T-helper 22 cell (primary cell): ENCODE measurements at regions not wholly inside any gene's neighbourhood (a gene's known extent, or its start where the extent isn't known, plus 50 kb on each side); places are given as distances from the start of the nearest gene placed in this dataset.

Source experiments
- DNase-seq: peaks from one replicate; pipeline ENCODE4 v3.0.0-alpha.2; 2020; ENCODE audit warnings: low read depth

DNA sequence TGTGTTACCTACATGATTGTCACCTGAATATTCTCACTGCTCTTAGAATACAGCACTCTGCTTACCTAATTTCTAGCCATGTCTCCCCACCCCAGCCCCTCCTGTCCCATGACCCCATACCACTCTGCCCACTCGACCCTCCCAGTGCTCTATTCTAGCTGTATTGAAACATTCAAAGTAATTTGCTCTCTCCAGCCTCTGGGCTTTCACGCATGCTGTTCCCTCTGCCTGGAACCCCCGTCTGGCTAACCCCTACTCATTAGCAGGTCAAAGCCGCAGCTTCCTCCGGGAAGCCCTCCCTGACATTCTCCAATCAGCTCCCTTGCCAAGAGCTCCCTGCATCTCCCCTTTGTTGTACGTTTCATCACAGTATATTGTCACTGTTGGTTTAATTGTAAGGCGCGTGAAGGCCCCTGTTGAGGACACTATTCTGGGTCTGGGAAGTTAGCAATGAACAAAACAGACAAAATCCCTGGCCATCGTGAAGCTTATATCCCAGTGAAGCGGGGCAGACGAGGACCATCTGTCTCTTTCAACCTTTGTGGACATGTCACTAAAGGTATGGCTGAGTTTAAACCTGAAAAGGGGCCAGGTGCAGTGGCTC is 72.3 kb upstream of the LHX1 start:
- DNase-seq, result no peak

GRCh38 chr17:36867716-36868341 is 69.4 kb upstream of the LHX1 start:
- no peak for DNase-seq

- DNase-seq, result no peak
Measured at GRCh38 chr17:36868777-36869176, 68.5 kb upstream of the LHX1 start.

DNA sequence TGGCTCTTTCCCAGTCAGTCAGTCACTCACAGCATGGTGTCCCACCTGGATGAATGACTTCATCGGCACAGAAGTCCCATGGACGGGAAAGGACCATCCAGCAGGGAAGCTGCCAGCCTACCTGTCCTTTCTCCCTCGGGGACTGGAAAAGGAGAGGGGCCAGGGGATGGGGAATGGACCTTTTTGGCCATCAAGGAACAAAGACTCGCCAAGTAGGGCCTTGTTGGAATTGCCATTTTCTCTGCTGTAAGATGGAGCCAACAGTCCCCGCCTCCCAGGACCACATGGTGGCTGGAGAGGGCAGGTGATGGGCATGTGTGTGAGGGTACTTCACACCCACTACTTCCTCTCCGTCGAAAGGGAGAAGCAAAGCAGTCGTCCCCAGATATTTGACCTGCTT is 67.8 kb upstream of the LHX1 start:
- DNase-seq, result no peak

DNA sequence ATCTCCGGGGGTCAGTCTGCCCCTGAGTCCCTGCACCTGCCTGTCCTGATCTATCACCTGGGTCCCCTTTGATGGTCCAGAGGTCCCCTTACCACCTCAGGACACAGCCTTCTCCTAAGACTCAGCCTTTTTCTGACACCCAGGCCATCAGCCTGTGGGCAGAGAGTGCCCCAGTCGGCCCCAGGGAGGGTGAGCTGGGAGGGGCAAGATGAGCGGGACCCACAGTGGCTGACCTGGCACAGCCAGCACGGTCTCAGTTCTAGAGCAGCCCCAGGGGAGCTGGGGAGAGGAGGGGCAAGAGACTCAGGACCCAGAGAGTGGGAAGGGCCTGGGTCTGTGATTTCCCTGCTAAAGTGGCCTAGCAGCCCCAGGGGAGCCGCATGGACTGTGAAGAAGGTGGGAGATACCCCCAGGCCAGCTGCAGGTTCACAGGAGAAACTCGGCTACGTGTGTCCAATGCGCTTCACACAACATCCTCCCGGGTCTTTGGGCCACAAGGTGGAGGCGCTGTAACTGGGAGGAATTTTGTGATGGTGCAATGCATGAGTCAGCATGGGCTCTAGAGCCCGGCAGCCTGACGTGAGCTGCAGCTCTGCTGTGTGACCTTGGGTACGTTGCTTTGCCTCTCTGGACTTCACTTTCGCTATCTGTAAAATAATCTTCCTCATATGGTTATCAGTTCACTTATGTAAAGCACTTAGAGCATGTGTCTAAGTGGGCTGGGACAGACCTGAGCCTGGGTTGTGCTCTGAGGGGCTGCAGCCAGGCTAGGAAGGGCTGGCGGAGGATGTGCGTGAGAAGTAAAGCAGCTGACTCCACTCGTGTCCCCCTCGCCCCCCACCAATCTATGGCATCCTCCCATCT is 67.2 kb upstream of the LHX1 start:
- DNase-seq, result no peak

DNA sequence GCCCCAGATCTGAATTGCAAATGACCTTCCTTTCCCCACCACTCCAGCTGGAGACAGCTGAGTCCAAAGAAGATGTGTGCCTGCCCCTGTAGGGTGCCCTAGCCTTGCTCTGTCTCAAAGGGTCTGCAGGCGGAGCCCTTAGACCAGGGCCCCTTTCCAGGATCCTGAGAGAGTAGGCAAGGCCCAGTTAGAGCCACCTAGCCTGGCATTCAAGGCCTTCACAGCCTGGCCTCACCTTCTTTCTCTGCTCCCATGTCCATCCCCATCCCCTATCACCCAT is 66.6 kb upstream of the LHX1 start:
- no peak for DNase-seq

GRCh38 chr17:36875698-36876293 is 61.5 kb upstream of the LHX1 start:
- DNase-seq, result no peak

GRCh38 chr17:36876966-36877365 is 60.3 kb upstream of the LHX1 start:
- no peak for DNase-seq

DNA sequence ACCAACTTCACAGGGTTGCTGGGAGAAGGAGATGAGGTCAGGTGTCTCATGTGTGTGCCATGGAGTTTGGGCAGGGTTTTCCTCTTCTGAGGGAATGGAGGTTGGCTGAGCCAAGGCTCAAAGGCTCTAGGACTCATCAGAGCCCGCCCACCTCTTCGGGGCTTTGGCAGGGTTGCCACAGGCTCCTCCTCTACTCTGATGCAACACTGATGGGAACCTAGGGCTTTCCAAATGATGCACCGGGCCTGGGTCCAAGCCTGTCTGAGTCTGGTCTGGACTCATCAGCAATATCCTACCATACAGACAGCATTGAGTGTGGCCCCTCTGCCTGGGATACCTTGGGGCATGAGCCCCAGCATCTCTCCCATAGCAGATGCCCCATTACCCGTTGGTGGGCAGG is 59.5 kb upstream of the LHX1 start:
- no peak for DNase-seq

DNA sequence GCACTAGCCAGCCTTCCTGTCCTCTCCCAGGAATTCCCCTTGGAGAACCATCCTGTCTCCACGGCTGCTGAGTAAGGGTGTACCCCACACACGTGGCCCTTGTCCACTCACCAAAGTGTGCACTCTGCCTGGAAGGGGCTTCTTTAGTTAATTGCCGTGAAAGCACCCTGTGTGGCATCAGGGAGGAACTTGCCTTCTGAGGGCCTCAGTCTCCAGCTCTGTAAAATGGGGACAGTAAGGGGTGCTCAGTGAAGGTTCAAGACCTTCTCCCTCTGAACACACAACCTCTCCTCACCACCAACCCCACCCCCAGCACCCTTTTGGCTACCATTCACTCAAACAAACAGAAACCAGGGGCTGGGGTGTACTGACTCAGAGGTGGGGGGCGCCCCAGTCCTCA is 59.1 kb upstream of the LHX1 start:
- DNase-seq, result no peak

GRCh38 chr17:36879027-36879426 is 58.2 kb upstream of the LHX1 start:
- DNase-seq, result no peak

- no peak for DNase-seq
Measured at GRCh38 chr17:36879624-36880131, 57.6 kb upstream of the LHX1 start.

GRCh38 chr17:36880268-36880905 is 56.9 kb upstream of the LHX1 start:
- DNase-seq, result no peak

- no peak for DNase-seq
Measured at GRCh38 chr17:36881323-36881722, 56.0 kb upstream of the LHX1 start.

DNA sequence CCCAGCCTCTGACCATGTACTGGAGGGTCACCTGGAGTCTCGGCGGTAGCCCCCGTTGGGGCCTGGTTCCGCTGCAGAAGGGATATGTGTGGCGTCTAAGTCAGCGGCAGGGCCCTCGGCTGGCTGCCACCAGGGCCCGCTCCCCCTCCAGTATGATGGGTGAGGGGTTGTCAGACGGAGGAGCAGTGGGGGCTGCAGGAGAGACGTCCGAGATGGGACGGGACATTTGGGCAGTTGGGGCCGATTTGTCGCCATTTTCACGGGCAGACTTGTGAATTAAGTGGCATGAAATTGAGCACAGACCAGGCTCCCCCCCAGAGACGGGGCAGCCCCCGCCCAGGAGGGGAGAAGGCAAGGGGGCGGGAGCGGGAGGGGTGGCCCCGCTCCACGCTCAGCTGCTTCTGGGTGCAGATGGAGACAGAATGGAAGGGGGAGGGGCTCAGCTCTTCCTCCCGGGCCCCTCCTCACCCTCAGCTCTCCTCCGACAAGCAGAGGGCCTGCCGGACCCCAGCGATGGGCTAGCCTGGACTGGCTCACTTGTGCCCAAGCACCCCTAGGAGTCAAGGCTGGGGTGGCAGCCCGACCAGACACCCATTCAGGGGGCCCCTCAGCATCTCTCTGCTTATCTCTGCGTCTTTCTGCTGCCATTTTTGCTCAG is 52.7 kb upstream of the LHX1 start:
- no peak for DNase-seq

DNA sequence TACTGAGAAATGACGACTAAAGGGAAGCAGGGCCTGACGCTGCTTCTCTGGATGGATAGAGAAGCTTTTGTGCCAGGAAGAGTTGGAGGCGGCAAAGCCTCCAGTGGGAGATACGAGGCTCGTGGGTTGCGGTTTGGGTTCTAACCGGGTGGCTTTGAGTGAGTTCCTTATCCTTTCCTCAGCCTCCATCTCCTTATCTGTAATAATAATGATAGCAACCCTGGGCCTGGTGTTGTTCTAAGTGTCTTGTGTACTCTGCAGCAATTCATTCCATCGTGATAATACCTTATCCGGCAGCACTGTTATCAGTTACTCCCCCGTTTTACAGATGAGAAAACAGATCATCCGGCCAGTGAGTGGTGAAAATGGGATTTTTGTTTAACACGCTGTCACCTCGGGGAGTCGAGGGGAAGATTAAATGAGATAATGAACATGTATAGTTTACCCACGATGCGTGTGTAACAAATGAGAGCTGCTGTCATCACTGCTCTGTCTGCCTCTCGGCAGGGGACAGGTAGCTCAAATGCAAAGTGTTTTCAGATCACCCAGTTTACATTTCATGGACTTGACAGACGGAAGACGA is 52.0 kb upstream of the LHX1 start:
- no peak for DNase-seq

DNA sequence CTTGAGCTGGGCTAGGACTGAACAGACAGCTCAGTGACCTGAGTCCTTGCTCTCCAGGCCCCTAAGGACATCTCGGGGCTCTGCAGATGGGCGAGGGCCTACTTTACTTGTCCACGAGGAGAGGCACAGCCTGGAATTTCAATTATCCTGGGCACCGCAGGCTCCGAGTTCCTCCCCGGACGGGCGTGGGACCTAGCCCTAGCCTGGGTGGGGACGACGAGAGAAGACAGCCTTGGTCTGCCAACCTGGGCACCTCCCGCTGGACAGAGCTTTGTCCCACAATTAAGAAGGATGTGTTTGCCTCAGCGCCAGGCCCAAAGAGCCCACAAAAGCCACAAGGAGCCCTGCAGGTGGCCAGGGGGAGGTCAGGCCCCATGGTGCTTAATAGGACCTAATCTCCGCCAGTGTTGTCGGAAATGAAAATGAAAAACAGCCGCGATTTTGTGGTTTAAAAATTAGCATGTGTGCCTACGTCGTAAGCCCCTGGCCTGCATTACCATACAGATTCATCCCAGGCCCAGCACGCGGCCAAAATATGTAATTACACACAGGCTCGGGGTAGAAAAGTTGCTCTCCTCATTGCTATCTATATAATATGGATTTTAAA is 51.4 kb upstream of the LHX1 start:
- no peak for DNase-seq
